ENCODE measurements at regions not wholly inside any gene's neighbourhood (a gene's known extent, or its start where the extent isn't known, plus 50 kb on each side); places are given as distances from the start of the nearest gene placed in this dataset.

DNA sequence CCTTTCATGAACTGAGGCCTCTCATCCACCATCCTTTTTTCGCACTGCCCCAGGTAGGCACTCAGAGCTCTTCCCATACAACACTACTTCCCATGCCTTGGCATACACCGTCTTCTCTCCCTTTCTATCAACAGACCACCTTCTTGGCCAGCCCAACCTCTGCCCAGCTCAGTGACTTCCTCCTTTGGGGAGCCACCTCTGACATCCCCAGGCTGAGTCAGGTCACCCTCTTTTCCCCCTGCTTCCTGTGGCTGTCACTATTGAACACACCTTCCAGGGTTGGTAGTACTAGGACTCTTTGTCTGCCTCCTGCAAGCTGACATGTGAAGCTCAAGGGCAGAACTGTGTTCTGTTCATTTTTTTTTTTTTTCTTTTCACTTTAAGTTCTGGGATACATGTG is 283.2 kb downstream of the SETD4 start:
- Histone ChIP-seq H3K4me2 (ENCODE audit: low read length) (no peak overlapping the region), H3K4me3 (ENCODE audit: low read depth, low read length, poor library complexity, severe bottlenecking) (no peak overlapping the region), H3K9me3 (ENCODE audit: low read length) (no peaks in the 10 kb centered on the region), H3K9me2 (ENCODE audit: insufficient read depth, low read length) (no peaks in the 10 kb centered on the region), H3K4me1 (ENCODE audit: insufficient read depth, low read length, poor library complexity, severe bottlenecking) (no peaks in the 10 kb centered on the region), H2AFZ (ENCODE audit: low read length) (no peak overlapping the region), H3K36me3 (ENCODE audit: insufficient read depth, low read length) (no peaks in the 10 kb centered on the region), H4K20me1 (ENCODE audit: insufficient read depth, low read length) (no peaks in the 10 kb centered on the region), H3K79me2 (ENCODE audit: insufficient read depth, low read depth, low read length) (no peaks in the 10 kb centered on the region), H3K27ac (ENCODE audit: low read depth, low read length, poor library complexity, severe bottlenecking) (no peak overlapping the region)
- no peak for DNase-seq (ENCODE audit: low spot score)
- ChIA-PET POLR2A (no interaction called here), CTCF (ENCODE audit: unreplicated experiment) (no interaction called here)
- TF ChIP-seq, protein P1, sequence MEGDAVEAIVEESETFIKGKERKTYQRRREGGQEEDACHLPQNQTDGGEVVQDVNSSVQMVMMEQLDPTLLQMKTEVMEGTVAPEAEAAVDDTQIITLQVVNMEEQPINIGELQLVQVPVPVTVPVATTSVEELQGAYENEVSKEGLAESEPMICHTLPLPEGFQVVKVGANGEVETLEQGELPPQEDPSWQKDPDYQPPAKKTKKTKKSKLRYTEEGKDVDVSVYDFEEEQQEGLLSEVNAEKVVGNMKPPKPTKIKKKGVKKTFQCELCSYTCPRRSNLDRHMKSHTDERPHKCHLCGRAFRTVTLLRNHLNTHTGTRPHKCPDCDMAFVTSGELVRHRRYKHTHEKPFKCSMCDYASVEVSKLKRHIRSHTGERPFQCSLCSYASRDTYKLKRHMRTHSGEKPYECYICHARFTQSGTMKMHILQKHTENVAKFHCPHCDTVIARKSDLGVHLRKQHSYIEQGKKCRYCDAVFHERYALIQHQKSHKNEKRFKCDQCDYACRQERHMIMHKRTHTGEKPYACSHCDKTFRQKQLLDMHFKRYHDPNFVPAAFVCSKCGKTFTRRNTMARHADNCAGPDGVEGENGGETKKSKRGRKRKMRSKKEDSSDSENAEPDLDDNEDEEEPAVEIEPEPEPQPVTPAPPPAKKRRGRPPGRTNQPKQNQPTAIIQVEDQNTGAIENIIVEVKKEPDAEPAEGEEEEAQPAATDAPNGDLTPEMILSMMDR (conservative IDR thresholded peaks at IDR 0.05; ENCODE audit: low read length), result no peak
- no peak for TF ChIP-seq EZH2phosphoT487 (IDR thresholded peaks at IDR 0.05; ENCODE audit: borderline replicate concordance, low read depth, low read length)
- intact Hi-C loops (cut with micrococcal nuclease; ENCODE audit: unreplicated experiment), result no loop called here
- no TSS peak for BruUV-seq (replicated peaks)

DNA sequence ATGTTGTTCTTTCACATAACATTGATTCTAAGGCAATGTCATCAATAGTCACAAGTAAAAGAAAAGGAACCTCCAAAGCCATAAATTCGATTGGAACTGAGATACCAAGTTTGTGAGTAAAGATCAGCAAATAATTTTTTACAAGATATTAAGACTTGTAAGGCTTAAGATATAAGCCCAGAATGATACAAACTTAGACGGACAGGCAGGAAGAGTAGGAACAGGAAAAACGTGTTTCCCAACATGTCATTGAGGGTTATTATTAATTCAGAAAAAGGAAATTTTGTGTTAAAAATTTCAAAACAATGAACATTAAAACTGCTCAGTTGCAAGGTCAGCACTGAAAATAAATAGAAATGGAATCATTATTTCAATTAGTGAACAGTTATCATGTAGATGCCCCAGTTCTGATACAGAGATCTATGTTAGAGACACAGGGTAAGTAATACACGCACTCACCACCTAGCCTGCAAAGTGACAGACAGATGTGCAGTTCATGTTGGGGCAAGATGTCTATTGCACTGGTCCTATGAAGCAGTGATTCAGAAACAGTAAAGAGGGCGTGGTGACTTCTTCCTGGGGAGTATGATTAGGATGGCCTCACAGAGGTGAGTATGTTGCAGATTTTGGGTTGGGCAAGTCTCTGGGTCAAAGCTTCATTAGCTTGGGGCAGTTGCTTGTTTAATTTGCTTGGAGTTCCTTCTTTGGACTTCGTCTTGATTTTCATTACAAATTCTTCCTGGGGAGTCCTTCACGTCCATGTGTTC is 284.4 kb downstream of the SETD4 start:
- intact Hi-C loops (cut with micrococcal nuclease; ENCODE audit: unreplicated experiment), result no loop called here
- Histone ChIP-seq H3K4me1 (ENCODE audit: insufficient read depth, low read length, poor library complexity, severe bottlenecking) (no peaks in the 10 kb centered on the region), H3K36me3 (ENCODE audit: insufficient read depth, low read length) (no peaks in the 10 kb centered on the region), H3K4me3 (ENCODE audit: low read depth, low read length, poor library complexity, severe bottlenecking) (no peak overlapping the region), H2AFZ (ENCODE audit: low read length) (no peak overlapping the region), H3K79me2 (ENCODE audit: insufficient read depth, low read depth, low read length) (no peaks in the 10 kb centered on the region), H3K9me2 (ENCODE audit: insufficient read depth, low read length) (no peaks in the 10 kb centered on the region), H4K20me1 (ENCODE audit: insufficient read depth, low read length) (no peaks in the 10 kb centered on the region), H3K9me3 (ENCODE audit: low read length) (no peaks in the 10 kb centered on the region), H3K27ac (ENCODE audit: low read depth, low read length, poor library complexity, severe bottlenecking) (no peak overlapping the region), H3K4me2 (ENCODE audit: low read length) (no peak overlapping the region)
- no peak for DNase-seq (ENCODE audit: low spot score)
- BruUV-seq (replicated peaks), result no TSS peak
- ChIA-PET POLR2A (no interaction called here), CTCF (ENCODE audit: unreplicated experiment) (no interaction called here)
- no peak for TF ChIP-seq EZH2phosphoT487 (IDR thresholded peaks at IDR 0.05; ENCODE audit: borderline replicate concordance, low read depth, low read length)
- TF ChIP-seq, protein P1 (conservative IDR thresholded peaks at IDR 0.05; ENCODE audit: low read length), result no peak

Data from OCI-LY7 (cell line).